ENCODE measurements at regions not wholly inside any gene's neighbourhood (a gene's known extent, or its start where the extent isn't known, plus 50 kb on each side); places are given as distances from the start of the nearest gene placed in this dataset.

GRCh38 chr1:117732065-117732797 is 126.4 kb downstream of the TENT5C start:
- TF ChIP-seq NONO (IDR thresholded peaks at IDR 0.05; ENCODE audit: low read depth in 2 of 2, low read length in 1 of 2) (no peak), CTCF (IDR thresholded peaks at IDR 0.05 in 2 of 3, conservative IDR thresholded peaks at IDR 0.05 in 1 of 3; ENCODE audit: insufficient read depth in 2 of 3, low read depth in 1 of 3, low read length in 3 of 3) (no peak), ARHGAP35 (IDR thresholded peaks at IDR 0.05; ENCODE audit: partially characterized antibody) (no peak), E2F8 (IDR thresholded peaks at IDR 0.05; ENCODE audit: low read depth, partially characterized antibody) (no peak)
